Esophagus (tissue), 2 donors: ENCODE measurements at regions not wholly inside any gene's neighbourhood (a gene's known extent, or its start where the extent isn't known, plus 50 kb on each side); places are given as distances from the start of the nearest gene placed in this dataset.

Experiments
- H3K27ac ChIP-seq, 2 donors: one replicate each; pipeline ENCODE4 v1.5.1; 2013; ENCODE audit warnings: low read depth in 2 of 2, mild to moderate bottlenecking in 2 of 2, inconsistent platforms in 1 of 2, low read length in 1 of 2, moderate library complexity in 1 of 2
- H3K27me3 ChIP-seq, 2 donors: one replicate each; pipeline ENCODE4 v1.6.1; 2013; ENCODE audit warnings: low read length in 2 of 2, control low read depth in 1 of 2, mild to moderate bottlenecking in 1 of 2; ENCODE audit not compliant: insufficient read depth in 2 of 2, control insufficient read depth in 1 of 2
- H3K36me3 ChIP-seq, 2 donors: one replicate each; pipeline ENCODE4 v1.6.1; 2013; ENCODE audit warnings: low read length in 1 of 2; ENCODE audit not compliant: control insufficient read depth in 2 of 2, insufficient read depth in 2 of 2
- H3K4me1 ChIP-seq, 2 donors: one replicate each; pipeline ENCODE4 v1.6.1; 2013; ENCODE audit warnings: low read length in 1 of 2; ENCODE audit not compliant: control insufficient read depth in 2 of 2, insufficient read depth in 2 of 2
- H3K4me3 ChIP-seq, 2 donors: one replicate each; pipeline ENCODE4 v1.5.1; 2013; ENCODE audit warnings: low read length in 2 of 2, mild to moderate bottlenecking in 2 of 2, low read depth in 1 of 2, moderate library complexity in 1 of 2
- H3K9me3 ChIP-seq, 2 donors: one replicate each; pipeline ENCODE4 v1.6.1; 2013; ENCODE audit warnings: mild to moderate bottlenecking in 2 of 2, low read depth in 1 of 2, low read length in 1 of 2, moderate library complexity in 1 of 2; ENCODE audit not compliant: control insufficient read depth in 2 of 2, insufficient read depth in 1 of 2
- WGBS, 2 donors: extraction: QIAGEN DNeasy Blood & Tissue Kit; methylation state at CpG; one replicate each; pipeline ENCODE4 v1.1.7; 2013; 5-methylcytosine and 5-hydroxymethylcytosine counted together
- donor health status: healthy with polysubstance abuse.
- donor health status: Bipolar disorder and iron deficiency.

GRCh38 chr6:113083947-113084346 lies 736.8 kb downstream of the RFPL4B start:
- 85 to 93% methylated on average over 3 of the region's 3 CpGs for WGBS, 2 donors
- no peaks in the 10 kb centered on the region for H3K4me1 ChIP-seq
- H3K9me3 ChIP-seq: no peaks in the 10 kb centered on the region
- no peak overlapping the region for H3K27ac ChIP-seq
- no peak overlapping the region for H3K4me3 ChIP-seq
- no peaks in the 10 kb centered on the region for H3K27me3 ChIP-seq
- no peaks in the 10 kb centered on the region for H3K36me3 ChIP-seq

DNA sequence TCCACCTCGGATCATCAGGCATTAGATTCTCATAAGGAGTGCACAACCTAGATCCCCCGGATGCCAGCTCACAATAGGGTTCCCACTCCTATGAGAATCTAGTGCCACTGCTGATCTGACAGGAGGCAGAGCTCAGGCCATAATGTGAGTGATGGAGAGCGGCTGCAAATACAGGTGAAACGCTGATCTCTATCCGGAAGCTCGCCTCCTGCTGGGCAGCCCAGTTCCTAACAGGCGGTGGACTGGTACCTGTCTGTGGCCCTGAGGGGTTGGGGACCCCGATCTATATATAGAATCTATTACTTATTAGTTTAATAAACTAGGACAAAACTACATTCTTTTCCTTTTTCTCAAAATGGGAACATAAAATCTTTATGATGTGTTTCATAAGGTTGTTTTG lies 741.9 kb downstream of the RFPL4B start:
- Histone ChIP-seq H3K36me3 (no peaks in the 10 kb centered on the region), H3K27ac (no peak overlapping the region), H3K4me1 (no peaks in the 10 kb centered on the region), H3K9me3 (no peaks in the 10 kb centered on the region), H3K4me3 (no peak overlapping the region), H3K27me3 (no peaks in the 10 kb centered on the region)
- WGBS, 2 donors: 79 to 90% methylated on average over 8 of the region's 8 CpGs

GRCh38 chr6:113092795-113093194 lies 745.7 kb downstream of the RFPL4B start:
- no peaks in the 10 kb centered on the region for H3K27me3 ChIP-seq
- H3K4me3 ChIP-seq: no peak overlapping the region
- 94 to 100% methylated on average over 3 of the region's 3 CpGs for WGBS, 2 donors
- H3K36me3 ChIP-seq: no peaks in the 10 kb centered on the region
- no peaks in the 10 kb centered on the region for H3K4me1 ChIP-seq
- H3K9me3 ChIP-seq: peaks cover 0 to 2% of the 10 kb centered on the region in 2 donors
- H3K27ac ChIP-seq: no peak overlapping the region

GRCh38 chr6:113094779-113095178 lies 747.6 kb downstream of the RFPL4B start:
- WGBS, 2 donors: 46 to 61% methylated on average over 3 of the region's 3 CpGs
- H3K4me3 ChIP-seq: no peak overlapping the region
- no peak overlapping the region for H3K27ac ChIP-seq
- no peaks in the 10 kb centered on the region for H3K36me3 ChIP-seq
- no peaks in the 10 kb centered on the region for H3K27me3 ChIP-seq
- H3K9me3 ChIP-seq: peaks cover 0 to 2% of the 10 kb centered on the region in 2 donors
- no peaks in the 10 kb centered on the region for H3K4me1 ChIP-seq

DNA sequence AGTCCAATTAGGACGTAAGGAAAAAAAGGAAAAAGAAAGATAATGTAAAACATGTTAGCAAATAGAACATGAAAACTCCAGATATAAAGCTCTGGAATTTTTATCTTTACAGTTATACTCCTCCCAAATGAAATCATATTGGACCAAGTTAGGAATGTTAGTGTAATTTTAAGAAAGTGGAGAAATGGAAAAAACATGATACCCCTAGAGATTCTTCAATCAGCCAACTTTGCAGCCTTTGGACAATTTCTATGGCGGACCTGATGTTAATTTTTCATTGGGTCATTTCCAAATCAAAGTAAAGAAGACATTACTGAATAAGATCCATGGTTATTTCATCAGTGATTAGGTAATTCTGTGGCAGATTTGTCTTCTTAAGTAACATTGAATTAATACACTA lies 748.7 kb downstream of the RFPL4B start:
- Histone ChIP-seq H3K27me3 (no peaks in the 10 kb centered on the region), H3K4me1 (no peaks in the 10 kb centered on the region), H3K4me3 (no peak overlapping the region), H3K9me3 (peaks cover 0 to 2% of the 10 kb centered on the region in 2 donors), H3K27ac (no peak overlapping the region), H3K36me3 (no peaks in the 10 kb centered on the region)
- 88 to 93% methylated on average over 2 of the region's 2 CpGs for WGBS, 2 donors

GRCh38 chr6:113102761-113103160 lies 754.4 kb upstream of the MARCKS start:
- WGBS, 2 donors: 61 to 67% methylated on average over 4 of the region's 4 CpGs
- Histone ChIP-seq H3K27me3 (no peaks in the 10 kb centered on the region), H3K4me1 (no peaks in the 10 kb centered on the region), H3K9me3 (no peaks in the 10 kb centered on the region), H3K27ac (no peak overlapping the region), H3K4me3 (no peak overlapping the region), H3K36me3 (no peaks in the 10 kb centered on the region)

- H3K9me3 ChIP-seq: no peaks in the 10 kb centered on the region
- H3K27ac ChIP-seq: no peak overlapping the region
- H3K4me1 ChIP-seq: no peaks in the 10 kb centered on the region
- H3K4me3 ChIP-seq: no peak overlapping the region
- no peaks in the 10 kb centered on the region for H3K27me3 ChIP-seq
- H3K36me3 ChIP-seq: no peaks in the 10 kb centered on the region
- 43 to 55% methylated on average over 4 of the region's 4 CpGs for WGBS, 2 donors
Measured at GRCh38 chr6:113103634-113104361, 753.3 kb upstream of the MARCKS start.

DNA sequence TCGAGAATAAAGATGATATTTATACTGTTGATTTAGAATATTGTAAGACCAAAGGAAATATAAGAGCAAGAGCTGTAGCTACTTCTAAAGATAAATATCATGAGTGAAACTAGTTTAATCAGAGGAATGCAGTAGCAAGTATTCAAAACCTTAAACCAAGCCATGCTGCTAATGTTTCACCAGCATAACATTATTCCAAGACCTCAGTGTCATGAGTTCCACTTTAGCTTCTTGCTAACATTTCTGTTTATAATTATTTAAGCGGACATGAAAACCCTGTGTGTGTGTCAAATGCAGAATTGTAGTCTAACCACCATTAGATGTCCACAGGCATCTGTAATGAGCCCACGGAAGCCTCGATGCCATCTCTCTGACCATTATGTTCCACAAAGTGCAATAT lies 752.6 kb upstream of the MARCKS start:
- Histone ChIP-seq H3K27ac (no peak overlapping the region), H3K9me3 (no peaks in the 10 kb centered on the region)

DNA sequence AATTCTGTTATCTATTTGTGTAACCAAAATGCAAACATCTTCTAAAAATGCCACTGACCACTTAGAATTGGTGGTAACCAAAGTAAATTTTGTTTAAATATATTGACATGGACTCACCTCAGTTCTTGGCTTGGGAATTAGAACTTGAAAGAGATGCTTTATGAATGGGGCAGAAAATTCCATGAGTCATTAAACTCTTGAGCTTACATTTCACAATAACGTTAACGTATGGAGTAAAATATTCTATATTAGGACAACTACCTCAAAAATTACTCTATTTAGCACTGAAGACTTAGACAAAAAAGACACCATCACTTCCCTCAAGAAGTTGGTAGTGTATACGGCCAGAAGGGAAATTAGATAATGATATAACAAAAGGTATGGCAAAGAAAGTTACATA lies 752.2 kb upstream of the MARCKS start:
- Histone ChIP-seq H3K4me3 (no peak overlapping the region), H3K9me3 (no peaks in the 10 kb centered on the region), H3K36me3 (no peaks in the 10 kb centered on the region), H3K27ac (no peak overlapping the region), H3K27me3 (no peaks in the 10 kb centered on the region), H3K4me1 (no peaks in the 10 kb centered on the region)
- 76 to 89% methylated on average over 3 of the region's 3 CpGs for WGBS, 2 donors

More for the DNA sequence above, 752.6 kb upstream of the MARCKS start:
- Histone ChIP-seq H3K27me3 (no peaks in the 10 kb centered on the region), H3K4me1 (no peaks in the 10 kb centered on the region), H3K36me3 (no peaks in the 10 kb centered on the region), H3K4me3 (no peak overlapping the region)
- 61 to 69% methylated on average over 4 of the region's 4 CpGs for WGBS, 2 donors

- Histone ChIP-seq H3K36me3 (no peaks in the 10 kb centered on the region), H3K9me3 (no peaks in the 10 kb centered on the region), H3K27ac (no peak overlapping the region), H3K4me3 (no peak overlapping the region), H3K4me1 (no peaks in the 10 kb centered on the region), H3K27me3 (no peaks in the 10 kb centered on the region)
- 88 to 92% methylated on average over 1 of the region's 1 CpG for WGBS, 2 donors
Measured at GRCh38 chr6:113110211-113110610, 746.9 kb upstream of the MARCKS start.
